SK-N-MC (cell line): ENCODE measurements at regions not wholly inside any gene's neighbourhood (a gene's known extent, or its start where the extent isn't known, plus 50 kb on each side); places are given as distances from the start of the nearest gene placed in this dataset.

Experiments
- DNase-seq: peaks from one replicate; pipeline ENCODE4 v3.0.0-alpha.2; 2011; ENCODE audit warnings: low read depth, low spot score
- H3K27ac ChIP-seq: fragments of 200-600 bp; sonication (generic); 2 replicates; pipeline ENCODE4 v1.5.1; 2016; ENCODE audit warnings: mixed run types
- H3K36me3 ChIP-seq: fragments of 200-600 bp; sonication (generic); 2 replicates; pipeline ENCODE4 v1.6.1; 2017; ENCODE audit warnings: antibody characterized with exemption, low read length, mixed read lengths; ENCODE audit not compliant: insufficient read depth
- H3K4me3 ChIP-seq: fragments of 200-600 bp; sonication (generic); 2 replicates; pipeline ENCODE4 v1.5.1; 2016
- H3K9ac ChIP-seq: fragments of 200-600 bp; sonication (generic); 2 replicates; pipeline ENCODE4 v1.8.0; 2017; ENCODE audit warnings: mixed run types, mixed read lengths; ENCODE audit not compliant: insufficient read length
- H3K9me3 ChIP-seq: fragments of 200-600 bp; sonication (generic); 2 replicates; pipeline ENCODE4 v1.6.1; 2017; ENCODE audit warnings: low read depth, mild to moderate bottlenecking, antibody characterized with exemption, low read length, moderate library complexity, mixed read lengths
- EZH2 ChIP-seq: fragments of 200-600 bp; sonication (generic); IDR thresholded peaks from one replicate; pipeline ENCODE4 v1.6.1; 2017; ENCODE audit warnings: antibody characterized with exemption
- FOXP2 ChIP-seq: optimal IDR thresholded peaks from 2 replicates; pipeline ENCODE3; 2011; ENCODE audit warnings: mild to moderate bottlenecking, moderate library complexity; ENCODE audit not compliant: insufficient read depth; ENCODE audit errors: extremely low read length, control extremely low read depth
- POLR2AphosphoS5 ChIP-seq: IDR thresholded peaks from 2 replicates; pipeline ENCODE4 v1.6.1; 2012; ENCODE audit warnings: mild to moderate bottlenecking, low read depth, low read length, borderline replicate concordance

DNA sequence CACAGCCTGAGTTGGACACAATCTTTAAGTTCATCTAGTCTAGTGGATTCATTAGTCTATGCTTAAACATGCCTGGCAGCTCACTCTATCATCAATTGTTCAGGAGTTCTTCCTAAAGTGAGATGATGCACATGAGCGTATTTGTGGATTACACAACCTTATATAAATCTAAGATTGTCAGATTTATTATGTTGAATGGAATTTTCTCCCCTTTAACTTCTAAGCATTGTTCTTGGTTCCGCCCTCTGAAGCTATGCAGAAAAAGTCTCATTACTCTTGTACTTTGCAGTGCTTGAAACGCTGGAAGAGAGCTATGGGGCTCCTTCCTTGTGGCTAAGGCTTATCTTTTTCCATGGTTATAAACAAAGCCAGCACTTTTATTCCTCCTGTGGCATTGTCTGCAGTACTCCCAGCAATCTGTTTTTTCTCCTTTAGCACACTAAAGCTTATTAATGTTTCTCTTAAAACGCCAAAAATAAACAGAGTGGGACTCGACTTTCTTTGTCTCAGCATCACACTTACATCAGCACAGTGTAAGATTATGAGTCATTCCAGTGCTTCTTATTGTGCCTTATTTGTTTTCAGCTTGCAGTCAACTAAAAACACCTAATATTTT is 316.8 kb upstream of the CAMK1G start:
- DNase-seq = no peak
- TF ChIP-seq FOXP2 (no peak), POLR2AphosphoS5 (no peak), EZH2 (no peak)
- H3K9me3 ChIP-seq = no peaks in the 10 kb centered on the region
- H3K9ac ChIP-seq = no peak overlapping the region
- H3K4me3 ChIP-seq = no peak overlapping the region
- no peak overlapping the region for H3K27ac ChIP-seq
- H3K36me3 ChIP-seq = no peaks in the 10 kb centered on the region

DNA sequence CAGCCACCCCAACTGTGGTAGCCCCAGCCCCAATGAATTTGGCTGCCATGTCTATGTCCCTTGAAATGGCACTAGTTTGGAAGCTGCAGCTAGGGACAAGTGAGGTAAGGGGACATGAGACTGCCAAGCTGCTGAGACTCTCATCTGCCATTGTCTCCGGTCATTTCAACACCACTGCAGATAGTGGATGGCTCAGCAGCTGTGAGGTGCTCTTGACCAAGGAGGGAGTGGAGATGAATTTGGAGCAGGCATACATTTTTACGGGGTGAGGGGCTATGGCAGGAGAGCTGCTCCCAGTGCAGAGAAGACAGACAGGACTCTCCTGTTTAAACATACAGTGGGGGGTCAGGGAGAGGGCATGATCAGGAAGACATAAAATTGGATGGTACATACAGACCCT is 315.5 kb upstream of the CAMK1G start:
- TF ChIP-seq EZH2 = no peak
- TF ChIP-seq FOXP2 = no peak
- no peak for TF ChIP-seq POLR2AphosphoS5
- no peak overlapping the region for H3K4me3 ChIP-seq
- H3K9me3 ChIP-seq = no peaks in the 10 kb centered on the region
- no peaks in the 10 kb centered on the region for H3K36me3 ChIP-seq
- no peak for DNase-seq
- H3K9ac ChIP-seq = no peak overlapping the region
- H3K27ac ChIP-seq = no peak overlapping the region

DNA sequence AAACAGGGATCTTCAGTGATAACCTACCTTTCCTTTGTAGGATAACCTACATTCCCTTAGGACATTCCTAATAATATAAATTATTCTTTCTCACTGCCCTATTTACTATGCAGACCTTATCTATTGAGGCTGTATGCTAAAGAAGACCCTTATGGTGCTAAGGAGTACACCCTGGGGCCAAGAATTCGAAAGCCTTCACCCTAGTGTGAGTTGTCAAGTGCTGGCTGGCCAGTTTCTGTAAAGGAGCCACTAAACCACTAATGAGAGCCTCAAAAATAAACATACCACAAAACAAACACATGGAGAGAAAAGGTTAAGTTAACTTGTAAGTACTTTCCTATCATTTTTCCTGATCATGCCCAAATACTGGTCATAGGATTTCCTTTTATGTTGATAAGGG is 315.0 kb upstream of the CAMK1G start:
- no peak for DNase-seq
- no peak overlapping the region for H3K27ac ChIP-seq
- H3K36me3 ChIP-seq = no peaks in the 10 kb centered on the region
- H3K4me3 ChIP-seq = no peak overlapping the region
- no peaks in the 10 kb centered on the region for H3K9me3 ChIP-seq
- no peak overlapping the region for H3K9ac ChIP-seq
- TF ChIP-seq FOXP2 (no peak), EZH2 (no peak), POLR2AphosphoS5 (no peak)

DNA sequence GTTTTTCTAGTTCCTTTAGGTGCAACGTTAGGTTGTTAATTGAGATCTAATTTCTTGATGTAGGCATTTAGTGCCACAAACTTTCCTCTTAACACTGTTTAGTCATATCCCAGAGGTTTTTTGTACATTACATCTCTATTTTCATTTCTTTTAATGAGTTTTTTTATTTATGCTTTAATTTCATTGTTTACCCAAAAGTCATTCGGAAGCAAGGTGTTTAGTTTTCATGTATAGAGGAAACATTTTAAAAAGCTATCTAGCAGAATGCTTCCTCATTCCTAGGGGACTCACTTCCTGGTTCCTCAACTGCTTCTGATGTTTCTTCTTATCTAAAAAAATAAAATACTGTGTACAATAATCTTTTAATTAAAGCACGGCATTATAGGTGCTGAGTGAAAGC is 307.2 kb upstream of the CAMK1G start:
- Histone ChIP-seq H3K27ac (no peak overlapping the region), H3K9ac (no peak overlapping the region), H3K4me3 (no peak overlapping the region), H3K9me3 (no peaks in the 10 kb centered on the region), H3K36me3 (no peaks in the 10 kb centered on the region)
- no peak for DNase-seq
- TF ChIP-seq POLR2AphosphoS5 (no peak), EZH2 (no peak), FOXP2 (no peak)

DNA sequence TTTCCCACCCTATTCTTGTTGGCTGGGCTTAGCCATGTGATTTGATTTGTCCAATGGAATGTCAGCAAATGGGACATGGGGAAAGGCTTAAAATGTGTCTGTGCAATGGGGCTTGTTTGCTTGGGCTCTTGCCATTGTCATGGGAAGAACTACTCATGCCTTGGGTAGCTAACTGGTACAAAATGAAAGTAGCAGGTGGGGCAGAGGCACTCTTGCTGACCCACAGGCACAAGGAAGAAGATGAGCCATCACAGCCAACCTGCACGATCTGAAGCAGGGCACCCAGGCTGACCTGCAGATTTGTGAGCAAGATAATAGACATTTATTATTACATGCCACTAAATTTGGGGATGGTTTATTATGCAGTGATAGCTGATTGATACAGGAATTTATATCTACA is 305.9 kb upstream of the CAMK1G start:
- no peak for TF ChIP-seq POLR2AphosphoS5
- Histone ChIP-seq H3K9ac (no peak overlapping the region), H3K27ac (no peak overlapping the region), H3K36me3 (no peaks in the 10 kb centered on the region), H3K4me3 (no peak overlapping the region), H3K9me3 (no peaks in the 10 kb centered on the region)
- no peak for DNase-seq

DNA sequence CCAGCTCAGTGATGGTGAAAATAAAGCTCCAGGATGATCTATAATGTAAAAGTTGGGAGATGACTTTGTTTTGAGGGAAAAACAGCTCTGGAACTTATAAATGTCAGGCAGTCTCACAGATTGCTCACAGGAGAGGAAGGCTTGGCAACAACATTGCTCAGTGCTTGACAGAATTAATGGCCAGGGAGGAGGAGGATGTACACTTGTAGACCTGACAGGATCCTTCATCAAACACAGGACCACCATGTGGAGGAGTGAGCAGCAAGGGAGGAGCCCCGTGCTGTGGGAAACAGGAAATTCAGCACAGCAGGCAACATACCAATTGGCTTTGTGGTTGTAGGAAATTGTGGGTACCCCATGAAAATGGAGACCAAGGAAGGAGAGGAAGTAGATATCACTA is 291.8 kb upstream of the CAMK1G start:
- H3K4me3 ChIP-seq = no peak overlapping the region
- TF ChIP-seq EZH2 = no peak
- DNase-seq = no peak
- no peaks in the 10 kb centered on the region for H3K9me3 ChIP-seq
- no peak overlapping the region for H3K27ac ChIP-seq
- no peak overlapping the region for H3K9ac ChIP-seq
- no peaks in the 10 kb centered on the region for H3K36me3 ChIP-seq

DNA sequence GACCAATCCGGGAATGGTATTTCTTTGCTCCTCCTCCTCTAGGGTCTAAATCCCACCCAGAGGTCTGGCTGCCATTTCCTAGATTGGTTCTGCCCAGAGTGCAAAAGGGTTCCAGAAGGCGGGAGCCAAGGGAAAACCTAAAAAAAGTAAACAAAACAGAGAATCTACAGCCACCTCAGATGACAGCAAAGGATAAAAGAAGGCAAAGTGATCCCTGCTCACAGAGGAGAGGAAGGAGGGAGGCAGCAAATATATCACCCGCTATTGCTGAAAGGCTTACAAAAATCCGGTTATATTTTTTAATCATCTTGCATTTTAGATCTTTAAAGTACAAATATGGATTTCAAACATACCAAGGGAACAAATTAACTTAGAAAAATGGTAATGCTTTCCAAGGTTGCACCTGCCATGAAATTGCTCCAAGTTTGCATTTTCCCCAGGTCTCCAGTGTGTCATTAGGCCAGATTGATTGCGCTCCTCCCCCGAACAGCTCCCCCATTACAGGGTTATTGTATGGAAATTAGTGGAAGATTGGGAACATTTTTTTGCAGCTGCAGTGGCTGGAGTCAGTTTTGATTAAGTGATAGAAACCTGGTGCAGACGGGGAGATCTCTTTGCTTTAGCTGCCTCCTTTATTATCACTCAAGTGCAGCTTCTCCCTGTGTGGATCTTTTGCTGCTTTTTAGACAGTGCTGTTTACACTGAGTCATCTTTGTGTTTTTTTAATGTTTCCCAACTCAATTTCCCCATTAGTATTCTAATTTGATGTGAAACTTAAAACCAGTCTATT is 280.5 kb upstream of the CAMK1G start:
- H3K9me3 ChIP-seq = no peaks in the 10 kb centered on the region
- H3K27ac ChIP-seq = no peak overlapping the region
- no peak for DNase-seq
- TF ChIP-seq POLR2AphosphoS5 (no peak), EZH2 (no peak), FOXP2 (no peak)
- H3K4me3 ChIP-seq = no peak overlapping the region
- H3K36me3 ChIP-seq = no peaks in the 10 kb centered on the region
- no peak overlapping the region for H3K9ac ChIP-seq

DNA sequence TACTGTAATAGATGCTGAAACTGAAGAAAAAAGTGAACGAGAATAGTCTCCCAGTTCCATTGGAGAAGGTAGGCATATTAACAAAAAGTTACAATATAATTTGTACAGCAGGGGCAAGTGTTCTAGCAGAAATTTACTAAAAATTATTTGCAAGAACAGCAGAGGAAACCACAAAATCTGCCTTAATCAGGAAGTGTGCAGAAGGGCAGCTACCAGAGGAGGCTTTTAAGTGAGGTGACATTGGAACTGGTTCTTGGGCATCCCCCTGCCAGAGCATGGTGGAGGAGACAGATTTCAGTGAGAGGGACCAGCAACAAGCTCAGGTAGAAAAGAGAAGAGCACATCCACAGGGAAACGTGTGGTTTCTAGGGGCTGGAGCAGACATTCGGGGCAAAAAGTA is 279.3 kb upstream of the CAMK1G start:
- TF ChIP-seq FOXP2 (no peak), EZH2 (no peak), POLR2AphosphoS5 (no peak)
- Histone ChIP-seq H3K4me3 (no peak overlapping the region), H3K36me3 (no peaks in the 10 kb centered on the region), H3K27ac (no peak overlapping the region), H3K9ac (no peak overlapping the region), H3K9me3 (no peaks in the 10 kb centered on the region)
- no peak for DNase-seq

DNA sequence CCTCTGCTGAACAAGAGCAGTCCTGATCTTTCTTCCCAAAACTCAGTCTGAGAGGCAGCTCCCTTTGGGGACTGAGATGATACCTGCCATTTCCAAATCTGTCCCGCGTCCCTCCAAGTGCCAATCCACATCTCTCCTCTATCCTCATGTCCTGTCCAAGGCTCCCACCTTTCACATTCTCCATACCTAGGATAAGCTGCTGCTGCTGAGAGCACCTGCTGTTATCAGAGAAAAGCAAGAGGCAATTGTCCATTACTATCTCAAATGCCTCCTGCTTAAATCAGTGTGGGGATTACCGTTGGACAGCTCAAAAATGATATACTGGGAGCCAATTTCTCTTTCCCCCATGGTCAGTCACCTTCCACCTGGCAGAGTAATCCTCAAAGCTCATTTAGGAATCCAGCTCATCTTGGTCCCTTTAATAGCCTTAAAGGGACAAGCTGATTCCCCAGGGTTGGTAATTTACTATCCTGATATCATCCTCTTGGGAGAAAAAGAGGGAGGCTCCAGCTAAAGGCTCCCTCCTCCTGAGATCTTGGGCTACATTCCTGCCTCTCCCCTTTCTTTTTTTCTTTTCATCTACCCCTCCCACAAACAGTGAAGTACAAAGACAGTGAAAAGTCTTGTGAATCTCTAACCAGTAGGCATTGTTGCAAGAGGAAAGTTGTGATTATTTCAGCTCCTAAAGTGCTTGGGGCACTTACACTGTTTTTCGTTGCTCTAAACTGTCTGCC is 278.1 kb upstream of the CAMK1G start:
- no peak overlapping the region for H3K27ac ChIP-seq
- H3K4me3 ChIP-seq = no peak overlapping the region
- H3K36me3 ChIP-seq = no peaks in the 10 kb centered on the region
- no peak overlapping the region for H3K9ac ChIP-seq
- TF ChIP-seq FOXP2 (no peak), POLR2AphosphoS5 (no peak), EZH2 (no peak)
- DNase-seq = no peak
- no peaks in the 10 kb centered on the region for H3K9me3 ChIP-seq
